ENCODE measurements at regions not wholly inside any gene's neighbourhood (a gene's known extent, or its start where the extent isn't known, plus 50 kb on each side); places are given as distances from the start of the nearest gene placed in this dataset.
"Not testable (repeated sequence)": the region's sequence is repeated elsewhere in the genome, so short reads cannot be mapped to it uniquely, and the experiment has no call there.

GRCh38 chr15:100774044-100774443 is 105.6 kb upstream of the ALDH1A3 start:
- not testable (repeated sequence) for ATAC-seq; H3K4me3 ChIP-seq; DNase-seq (ENCODE audit: low spot score); H3K27ac Mint-ChIP-seq; H3K36me3 Mint-ChIP-seq (ENCODE audit: low read depth); H3K79me2 ChIP-seq (replicated peaks; ENCODE audit: insufficient read depth); H3K9me2 ChIP-seq (ENCODE audit: insufficient read depth); H2AFZ ChIP-seq; H3K4me2 ChIP-seq; H3K27ac ChIP-seq (ENCODE audit: low read depth); H3K36me3 ChIP-seq (ENCODE audit: insufficient read depth); H4K20me1 ChIP-seq (replicated peaks; ENCODE audit: insufficient read depth); H3F3A ChIP-seq (replicated peaks; ENCODE audit: low read depth); H3K4me3 Mint-ChIP-seq; H3K27me3 Mint-ChIP-seq (ENCODE audit: insufficient read depth, low read depth, poor library complexity); H3K27me3 ChIP-seq (ENCODE audit: insufficient read depth)
- Mint-ChIP-seq H3K9me3 (peaks cover 17% of the 10 kb centered on the region), H3K4me1 (peaks cover 11% of the 10 kb centered on the region)
- H3K4me1 ChIP-seq (ENCODE audit: insufficient read depth): peaks cover 11% of the 10 kb centered on the region

GRCh38 chr15:100775581-100776185 is 103.9 kb upstream of the ALDH1A3 start:
- H3K9me3 Mint-ChIP-seq: peaks cover 17% of the 10 kb centered on the region
- H3K9me2 ChIP-seq (ENCODE audit: insufficient read depth): no peaks in the 10 kb centered on the region
- TF ChIP-seq POLR2AphosphoS5 (IDR thresholded peaks at IDR 0.05; ENCODE audit: low read depth) (no peak), REST (IDR thresholded peaks at IDR 0.05; ENCODE audit: unreplicated experiment) (no peak), ZNF114 (CRISPR knock-in tag; IDR thresholded peaks at IDR 0.05) (no peak), NANOG (IDR thresholded peaks at IDR 0.05; ENCODE audit: borderline replicate concordance) (no peak), CREB1 (CRISPR knock-in tag; IDR thresholded peaks at IDR 0.05; ENCODE audit: low read depth) (no peak), JUNB (IDR thresholded peaks at IDR 0.05; ENCODE audit: unreplicated experiment) (no peak), EZH2 (IDR thresholded peaks at IDR 0.05; ENCODE audit: low read depth, unreplicated experiment) (no peak), CTCF (conservative IDR thresholded peaks at IDR 0.05; ENCODE audit: low read depth in 2 of 2) (no peak), ZNF331 (CRISPR knock-in tag; IDR thresholded peaks at IDR 0.05; ENCODE audit: low read depth) (no peak), EZH2phosphoT487 (IDR thresholded peaks at IDR 0.05; ENCODE audit: unreplicated experiment) (no peak), ZNF462 (CRISPR knock-in tag; IDR thresholded peaks at IDR 0.05) (no peak)
- no peaks in the 10 kb centered on the region for H3K79me2 ChIP-seq (replicated peaks; ENCODE audit: insufficient read depth)
- H4K20me1 ChIP-seq (replicated peaks; ENCODE audit: insufficient read depth): no peaks in the 10 kb centered on the region
- no peak overlapping the region for H3K27ac Mint-ChIP-seq
- no peak overlapping the region for H3K4me2 ChIP-seq
- H3K4me3 ChIP-seq: no peak overlapping the region
- H3K27me3 Mint-ChIP-seq (ENCODE audit: insufficient read depth, low read depth, poor library complexity): peaks cover 5% of the 10 kb centered on the region
- H3K4me3 Mint-ChIP-seq: no peak overlapping the region
- ATAC-seq: no peak
- H3K4me1 ChIP-seq (ENCODE audit: insufficient read depth): peaks cover 11% of the 10 kb centered on the region
- H3F3A ChIP-seq (replicated peaks; ENCODE audit: low read depth): no peaks in the 10 kb centered on the region
- H3K27me3 ChIP-seq (ENCODE audit: insufficient read depth): no peaks in the 10 kb centered on the region
- peaks cover 9% of the 10 kb centered on the region; the same call in 2 of the 3 replicates for H3K36me3 Mint-ChIP-seq (ENCODE audit: low read depth)
- no peak for DNase-seq (ENCODE audit: low spot score)
- no peaks in the 10 kb centered on the region for H3K36me3 ChIP-seq (ENCODE audit: insufficient read depth)
- H2AFZ ChIP-seq: no peak overlapping the region
- H3K4me1 Mint-ChIP-seq: peaks cover 11% of the 10 kb centered on the region
- no peak overlapping the region for H3K27ac ChIP-seq (ENCODE audit: low read depth)

All from GM23338 (cell line).